WTC11 (cell line): ENCODE measurements at regions not wholly inside any gene's neighbourhood (a gene's known extent, or its start where the extent isn't known, plus 50 kb on each side); places are given as distances from the start of the nearest gene placed in this dataset.

Source experiments
- ATAC-seq: fragments of 200-7000 bp; cut with Tn5 transposase; 2 replicates; pipeline ENCODE4 v1.10.0; 2021; ENCODE audit warnings: mild to moderate bottlenecking, moderate library complexity
- CTCF ChIA-PET: fragments of 300-600 bp; sonication (Branson Sonifier 250); formaldehyde crosslinking; loops from one replicate; lab custom pipeline; 2021; ENCODE audit warnings: antibody characterized with exemption; lab: Charles Lee
- POLR2A ChIA-PET: fragments of 350-600 bp; sonication (Branson Sonifier 250); formaldehyde crosslinking; loops from one replicate; lab custom pipeline; 2021; ENCODE audit warnings: antibody characterized with exemption; lab: Charles Lee
- DNase-seq: peaks from one replicate; pipeline ENCODE4 v3.0.0; 2021; ENCODE audit warnings: low spot score
- H3K27ac Mint-ChIP-seq: 2 replicates; pipeline ENCODE4 v1.8.0; 2021; ENCODE audit warnings: mixed read lengths
- H3K27me3 Mint-ChIP-seq: 2 replicates; pipeline ENCODE4 v1.8.0; 2021; ENCODE audit warnings: low read depth, mild to moderate bottlenecking, moderate library complexity, mixed read lengths
- H3K36me3 Mint-ChIP-seq: 2 replicates; pipeline ENCODE4 v1.8.0; 2021; ENCODE audit warnings: mixed read lengths
- H3K4me1 Mint-ChIP-seq: 2 replicates; pipeline ENCODE4 v1.8.0; 2022; ENCODE audit warnings: mixed read lengths
- H3K4me3 Mint-ChIP-seq: 2 replicates; pipeline ENCODE4 v1.8.0; 2021; ENCODE audit warnings: mild to moderate bottlenecking, moderate library complexity, mixed read lengths
- H3K9me3 Mint-ChIP-seq: 2 replicates; pipeline ENCODE4 v1.8.0; 2021; ENCODE audit warnings: mixed read lengths
- ARID4B ChIP-seq: sonication (generic); formaldehyde crosslinking; IDR thresholded peaks from 2 replicates; pipeline ENCODE4 v1.8.0; 2023; ENCODE audit warnings: missing genetic modification reagents, mild to moderate bottlenecking, borderline replicate concordance
- CBFB ChIP-seq: sonication (generic); formaldehyde crosslinking; IDR thresholded peaks from 2 replicates; pipeline ENCODE4 v1.8.1; 2022; ENCODE audit warnings: mild to moderate bottlenecking, low read depth, missing genetic modification reagents
- FOXJ3 ChIP-seq: sonication (generic); formaldehyde crosslinking; IDR thresholded peaks from 2 replicates; pipeline ENCODE4 v1.9.0; 2021; ENCODE audit warnings: missing genetic modification reagents, mild to moderate bottlenecking, borderline replicate concordance
- FOXP1 ChIP-seq: sonication (generic); formaldehyde crosslinking; IDR thresholded peaks from 2 replicates; pipeline ENCODE4 v1.8.0; 2022; ENCODE audit warnings: missing genetic modification reagents, mild to moderate bottlenecking, moderate library complexity, borderline replicate concordance
- GABPB1 ChIP-seq: sonication (generic); formaldehyde crosslinking; IDR thresholded peaks from 2 replicates; pipeline ENCODE4 v1.8.1; 2023; ENCODE audit warnings: mild to moderate bottlenecking, missing genetic modification reagents
- GTF2I ChIP-seq: fragments of 250-450 bp; sonication (Bioruptor Pico); conservative IDR thresholded peaks from 2 replicates; pipeline ENCODE4 v1.4.0; 2021; ENCODE audit warnings: mild to moderate bottlenecking
- MYBL2 ChIP-seq: sonication (generic); formaldehyde crosslinking; IDR thresholded peaks from 2 replicates; pipeline ENCODE4 v1.8.1; 2023; ENCODE audit warnings: mild to moderate bottlenecking, moderate library complexity, missing genetic modification reagents
- PRRX2 ChIP-seq: fragments of 250-450 bp; sonication (Bioruptor Pico); IDR thresholded peaks from 2 replicates; pipeline ENCODE4 v1.8.0; 2021; ENCODE audit warnings: mild to moderate bottlenecking
- SMAD4 ChIP-seq: sonication (generic); formaldehyde crosslinking; IDR thresholded peaks from 2 replicates; pipeline ENCODE4 v1.8.0; 2022; ENCODE audit warnings: mild to moderate bottlenecking, missing genetic modification reagents
- TCF7 ChIP-seq: sonication (generic); formaldehyde crosslinking; IDR thresholded peaks from 2 replicates; pipeline ENCODE4 v1.8.0; 2022; ENCODE audit warnings: mild to moderate bottlenecking, low read depth, missing genetic modification reagents, moderate library complexity
- ZNF232 ChIP-seq: sonication (generic); formaldehyde crosslinking; IDR thresholded peaks from 2 replicates; pipeline ENCODE4 v1.8.0; 2022; ENCODE audit warnings: mild to moderate bottlenecking, missing genetic modification reagents
- ZNF317 ChIP-seq: sonication (generic); formaldehyde crosslinking; IDR thresholded peaks from 2 replicates; pipeline ENCODE4 v1.8.1; 2023; ENCODE audit warnings: low read depth, mild to moderate bottlenecking, moderate library complexity, missing genetic modification reagents, borderline replicate concordance
- TF ChIP-seq, protein P1 (sequence below): sonication (generic); formaldehyde crosslinking; IDR thresholded peaks from 2 replicates; pipeline ENCODE4 v1.8.0; 2022; ENCODE audit warnings: mild to moderate bottlenecking, missing genetic modification reagents
- TF ChIP-seq, protein P2 (sequence below): sonication (generic); formaldehyde crosslinking; IDR thresholded peaks from 2 replicates; pipeline ENCODE4 v1.8.1; 2022; ENCODE audit warnings: mild to moderate bottlenecking, missing genetic modification reagents, moderate library complexity, borderline replicate concordance
- TF ChIP-seq, protein P3 (sequence below): fragments of 250-450 bp; sonication (Bioruptor Pico); IDR thresholded peaks from 2 replicates; pipeline ENCODE4 v1.9.0; 2021; ENCODE audit warnings: moderate library complexity, mild to moderate bottlenecking, inconsistent platforms, borderline replicate concordance
- TF ChIP-seq, protein P4 (sequence below): sonication (generic); formaldehyde crosslinking; IDR thresholded peaks from 2 replicates; pipeline ENCODE4 v1.8.0; 2022; ENCODE audit warnings: missing genetic modification reagents
- TF ChIP-seq, protein P5 (sequence below): sonication (generic); formaldehyde crosslinking; IDR thresholded peaks from 2 replicates; pipeline ENCODE4 v1.8.1; 2023; ENCODE audit warnings: mild to moderate bottlenecking, missing genetic modification reagents
- TF ChIP-seq, protein P6 (sequence below): fragments of 200-600 bp; IDR thresholded peaks from 2 replicates; pipeline ENCODE4 v1.8.0; 2022; ENCODE audit warnings: antibody characterized with exemption

- TF ChIP-seq, protein P1, sequence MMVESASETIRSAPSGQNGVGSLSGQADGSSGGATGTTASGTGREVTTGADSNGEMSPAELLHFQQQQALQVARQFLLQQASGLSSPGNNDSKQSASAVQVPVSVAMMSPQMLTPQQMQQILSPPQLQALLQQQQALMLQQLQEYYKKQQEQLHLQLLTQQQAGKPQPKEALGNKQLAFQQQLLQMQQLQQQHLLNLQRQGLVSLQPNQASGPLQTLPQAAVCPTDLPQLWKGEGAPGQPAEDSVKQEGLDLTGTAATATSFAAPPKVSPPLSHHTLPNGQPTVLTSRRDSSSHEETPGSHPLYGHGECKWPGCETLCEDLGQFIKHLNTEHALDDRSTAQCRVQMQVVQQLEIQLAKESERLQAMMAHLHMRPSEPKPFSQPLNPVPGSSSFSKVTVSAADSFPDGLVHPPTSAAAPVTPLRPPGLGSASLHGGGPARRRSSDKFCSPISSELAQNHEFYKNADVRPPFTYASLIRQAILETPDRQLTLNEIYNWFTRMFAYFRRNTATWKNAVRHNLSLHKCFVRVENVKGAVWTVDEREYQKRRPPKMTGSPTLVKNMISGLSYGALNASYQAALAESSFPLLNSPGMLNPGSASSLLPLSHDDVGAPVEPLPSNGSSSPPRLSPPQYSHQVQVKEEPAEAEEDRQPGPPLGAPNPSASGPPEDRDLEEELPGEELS (CRISPR knock-in tag): no peak
Measured at GRCh38 chr13:71017607-71018006, 849.4 kb downstream of the DACH1 start (continued).

GRCh38 chr13:71015516-71015915, 851.5 kb downstream of the DACH1 start:
- H3K9me3 Mint-ChIP-seq: no peaks in the 10 kb centered on the region
- POLR2A ChIA-PET: no interaction called here
- H3K4me1 Mint-ChIP-seq: peaks cover 8% of the 10 kb centered on the region; the same call in 1 of the 2 replicates
- DNase-seq: no peak
- CTCF ChIA-PET: no interaction called here
- ATAC-seq: no peak
- H3K4me3 Mint-ChIP-seq: no peak overlapping the region
- H3K27ac Mint-ChIP-seq: no peak overlapping the region
- peaks cover 6% of the 10 kb centered on the region; the same call in 1 of the 2 replicates for H3K27me3 Mint-ChIP-seq
- H3K36me3 Mint-ChIP-seq: no peaks in the 10 kb centered on the region
- TF ChIP-seq CBFB (CRISPR knock-in tag) (no peak), ZNF232 (CRISPR knock-in tag) (no peak), GTF2I (CRISPR knock-in tag) (no peak), SMAD4 (CRISPR knock-in tag) (no peak), GABPB1 (CRISPR knock-in tag) (no peak), TCF7 (CRISPR knock-in tag) (no peak), FOXJ3 (CRISPR knock-in tag) (no peak)
- TF ChIP-seq, protein P2, sequence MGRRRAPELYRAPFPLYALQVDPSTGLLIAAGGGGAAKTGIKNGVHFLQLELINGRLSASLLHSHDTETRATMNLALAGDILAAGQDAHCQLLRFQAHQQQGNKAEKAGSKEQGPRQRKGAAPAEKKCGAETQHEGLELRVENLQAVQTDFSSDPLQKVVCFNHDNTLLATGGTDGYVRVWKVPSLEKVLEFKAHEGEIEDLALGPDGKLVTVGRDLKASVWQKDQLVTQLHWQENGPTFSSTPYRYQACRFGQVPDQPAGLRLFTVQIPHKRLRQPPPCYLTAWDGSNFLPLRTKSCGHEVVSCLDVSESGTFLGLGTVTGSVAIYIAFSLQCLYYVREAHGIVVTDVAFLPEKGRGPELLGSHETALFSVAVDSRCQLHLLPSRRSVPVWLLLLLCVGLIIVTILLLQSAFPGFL (CRISPR knock-in tag): no peak
- TF ChIP-seq, protein P3, sequence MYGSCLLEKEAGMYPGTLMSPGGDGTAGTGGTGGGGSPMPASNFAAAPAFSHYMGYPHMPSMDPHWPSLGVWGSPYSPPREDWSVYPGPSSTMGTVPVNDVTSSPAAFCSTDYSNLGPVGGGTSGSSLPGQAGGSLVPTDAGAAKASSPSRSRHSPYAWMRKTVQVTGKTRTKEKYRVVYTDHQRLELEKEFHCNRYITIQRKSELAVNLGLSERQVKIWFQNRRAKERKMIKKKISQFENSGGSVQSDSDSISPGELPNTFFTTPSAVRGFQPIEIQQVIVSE: no peak
- TF ChIP-seq, protein P4, sequence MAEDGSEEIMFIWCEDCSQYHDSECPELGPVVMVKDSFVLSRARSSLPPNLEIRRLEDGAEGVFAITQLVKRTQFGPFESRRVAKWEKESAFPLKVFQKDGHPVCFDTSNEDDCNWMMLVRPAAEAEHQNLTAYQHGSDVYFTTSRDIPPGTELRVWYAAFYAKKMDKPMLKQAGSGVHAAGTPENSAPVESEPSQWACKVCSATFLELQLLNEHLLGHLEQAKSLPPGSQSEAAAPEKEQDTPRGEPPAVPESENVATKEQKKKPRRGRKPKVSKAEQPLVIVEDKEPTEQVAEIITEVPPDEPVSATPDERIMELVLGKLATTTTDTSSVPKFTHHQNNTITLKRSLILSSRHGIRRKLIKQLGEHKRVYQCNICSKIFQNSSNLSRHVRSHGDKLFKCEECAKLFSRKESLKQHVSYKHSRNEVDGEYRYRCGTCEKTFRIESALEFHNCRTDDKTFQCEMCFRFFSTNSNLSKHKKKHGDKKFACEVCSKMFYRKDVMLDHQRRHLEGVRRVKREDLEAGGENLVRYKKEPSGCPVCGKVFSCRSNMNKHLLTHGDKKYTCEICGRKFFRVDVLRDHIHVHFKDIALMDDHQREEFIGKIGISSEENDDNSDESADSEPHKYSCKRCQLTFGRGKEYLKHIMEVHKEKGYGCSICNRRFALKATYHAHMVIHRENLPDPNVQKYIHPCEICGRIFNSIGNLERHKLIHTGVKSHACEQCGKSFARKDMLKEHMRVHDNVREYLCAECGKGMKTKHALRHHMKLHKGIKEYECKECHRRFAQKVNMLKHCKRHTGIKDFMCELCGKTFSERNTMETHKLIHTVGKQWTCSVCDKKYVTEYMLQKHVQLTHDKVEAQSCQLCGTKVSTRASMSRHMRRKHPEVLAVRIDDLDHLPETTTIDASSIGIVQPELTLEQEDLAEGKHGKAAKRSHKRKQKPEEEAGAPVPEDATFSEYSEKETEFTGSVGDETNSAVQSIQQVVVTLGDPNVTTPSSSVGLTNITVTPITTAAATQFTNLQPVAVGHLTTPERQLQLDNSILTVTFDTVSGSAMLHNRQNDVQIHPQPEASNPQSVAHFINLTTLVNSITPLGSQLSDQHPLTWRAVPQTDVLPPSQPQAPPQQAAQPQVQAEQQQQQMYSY (CRISPR knock-in tag): no peak
- TF ChIP-seq, protein P5, sequence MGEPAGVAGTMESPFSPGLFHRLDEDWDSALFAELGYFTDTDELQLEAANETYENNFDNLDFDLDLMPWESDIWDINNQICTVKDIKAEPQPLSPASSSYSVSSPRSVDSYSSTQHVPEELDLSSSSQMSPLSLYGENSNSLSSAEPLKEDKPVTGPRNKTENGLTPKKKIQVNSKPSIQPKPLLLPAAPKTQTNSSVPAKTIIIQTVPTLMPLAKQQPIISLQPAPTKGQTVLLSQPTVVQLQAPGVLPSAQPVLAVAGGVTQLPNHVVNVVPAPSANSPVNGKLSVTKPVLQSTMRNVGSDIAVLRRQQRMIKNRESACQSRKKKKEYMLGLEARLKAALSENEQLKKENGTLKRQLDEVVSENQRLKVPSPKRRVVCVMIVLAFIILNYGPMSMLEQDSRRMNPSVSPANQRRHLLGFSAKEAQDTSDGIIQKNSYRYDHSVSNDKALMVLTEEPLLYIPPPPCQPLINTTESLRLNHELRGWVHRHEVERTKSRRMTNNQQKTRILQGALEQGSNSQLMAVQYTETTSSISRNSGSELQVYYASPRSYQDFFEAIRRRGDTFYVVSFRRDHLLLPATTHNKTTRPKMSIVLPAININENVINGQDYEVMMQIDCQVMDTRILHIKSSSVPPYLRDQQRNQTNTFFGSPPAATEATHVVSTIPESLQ (CRISPR knock-in tag): no peak
- TF ChIP-seq, all 79 proteins: peak for 0

- Mint-ChIP-seq H3K4me3 (no peak overlapping the region), H3K27ac (no peak overlapping the region), H3K36me3 (no peaks in the 10 kb centered on the region), H3K4me1 (peaks cover 8% of the 10 kb centered on the region; the same call in 1 of the 2 replicates), H3K27me3 (peaks cover 6% of the 10 kb centered on the region; the same call in 1 of the 2 replicates), H3K9me3 (no peaks in the 10 kb centered on the region)
- DNase-seq: no peak
- no peak for ATAC-seq
- ChIA-PET POLR2A (no interaction called here), CTCF (no interaction called here)
- TF ChIP-seq FOXP1 (CRISPR knock-in tag): no peak
- no peak for TF ChIP-seq GABPB1 (CRISPR knock-in tag)
- TF ChIP-seq, protein P6, sequence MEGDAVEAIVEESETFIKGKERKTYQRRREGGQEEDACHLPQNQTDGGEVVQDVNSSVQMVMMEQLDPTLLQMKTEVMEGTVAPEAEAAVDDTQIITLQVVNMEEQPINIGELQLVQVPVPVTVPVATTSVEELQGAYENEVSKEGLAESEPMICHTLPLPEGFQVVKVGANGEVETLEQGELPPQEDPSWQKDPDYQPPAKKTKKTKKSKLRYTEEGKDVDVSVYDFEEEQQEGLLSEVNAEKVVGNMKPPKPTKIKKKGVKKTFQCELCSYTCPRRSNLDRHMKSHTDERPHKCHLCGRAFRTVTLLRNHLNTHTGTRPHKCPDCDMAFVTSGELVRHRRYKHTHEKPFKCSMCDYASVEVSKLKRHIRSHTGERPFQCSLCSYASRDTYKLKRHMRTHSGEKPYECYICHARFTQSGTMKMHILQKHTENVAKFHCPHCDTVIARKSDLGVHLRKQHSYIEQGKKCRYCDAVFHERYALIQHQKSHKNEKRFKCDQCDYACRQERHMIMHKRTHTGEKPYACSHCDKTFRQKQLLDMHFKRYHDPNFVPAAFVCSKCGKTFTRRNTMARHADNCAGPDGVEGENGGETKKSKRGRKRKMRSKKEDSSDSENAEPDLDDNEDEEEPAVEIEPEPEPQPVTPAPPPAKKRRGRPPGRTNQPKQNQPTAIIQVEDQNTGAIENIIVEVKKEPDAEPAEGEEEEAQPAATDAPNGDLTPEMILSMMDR: no peak
- no peak for TF ChIP-seq ARID4B (CRISPR knock-in tag)
- no peak for TF ChIP-seq PRRX2 (CRISPR knock-in tag)
- TF ChIP-seq MYBL2 (CRISPR knock-in tag): no peak
- no peak for TF ChIP-seq ZNF317 (CRISPR knock-in tag)
Measured at GRCh38 chr13:71015021-71015420, 852.0 kb downstream of the DACH1 start.
